ENCODE measurements at regions not wholly inside any gene's neighbourhood (a gene's known extent, or its start where the extent isn't known, plus 50 kb on each side); places are given as distances from the start of the nearest gene placed in this dataset.

DNA sequence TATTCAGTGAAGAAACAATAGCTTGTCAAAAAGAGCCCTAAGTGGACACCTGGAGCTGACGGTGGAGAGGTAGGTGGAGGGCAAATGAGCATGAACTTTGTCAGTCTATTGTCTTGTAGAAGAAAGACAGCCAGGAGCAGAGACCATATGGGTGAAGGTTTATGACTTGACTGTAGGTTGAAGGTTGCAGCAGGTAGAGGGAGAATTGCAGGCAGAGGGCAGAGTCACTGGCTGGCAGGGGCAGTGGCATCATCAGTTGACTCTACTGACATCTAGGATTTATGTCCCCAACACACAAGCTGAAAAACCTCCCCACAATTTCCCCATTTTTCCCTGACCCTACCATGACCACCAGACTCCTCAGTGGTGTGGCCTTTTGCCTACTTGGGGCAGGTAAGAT, 243.6 kb upstream of the PRSS58 start:
- TF ChIP-seq, protein P1, sequence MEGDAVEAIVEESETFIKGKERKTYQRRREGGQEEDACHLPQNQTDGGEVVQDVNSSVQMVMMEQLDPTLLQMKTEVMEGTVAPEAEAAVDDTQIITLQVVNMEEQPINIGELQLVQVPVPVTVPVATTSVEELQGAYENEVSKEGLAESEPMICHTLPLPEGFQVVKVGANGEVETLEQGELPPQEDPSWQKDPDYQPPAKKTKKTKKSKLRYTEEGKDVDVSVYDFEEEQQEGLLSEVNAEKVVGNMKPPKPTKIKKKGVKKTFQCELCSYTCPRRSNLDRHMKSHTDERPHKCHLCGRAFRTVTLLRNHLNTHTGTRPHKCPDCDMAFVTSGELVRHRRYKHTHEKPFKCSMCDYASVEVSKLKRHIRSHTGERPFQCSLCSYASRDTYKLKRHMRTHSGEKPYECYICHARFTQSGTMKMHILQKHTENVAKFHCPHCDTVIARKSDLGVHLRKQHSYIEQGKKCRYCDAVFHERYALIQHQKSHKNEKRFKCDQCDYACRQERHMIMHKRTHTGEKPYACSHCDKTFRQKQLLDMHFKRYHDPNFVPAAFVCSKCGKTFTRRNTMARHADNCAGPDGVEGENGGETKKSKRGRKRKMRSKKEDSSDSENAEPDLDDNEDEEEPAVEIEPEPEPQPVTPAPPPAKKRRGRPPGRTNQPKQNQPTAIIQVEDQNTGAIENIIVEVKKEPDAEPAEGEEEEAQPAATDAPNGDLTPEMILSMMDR (IDR thresholded peaks at IDR 0.05) = no peak
- TF ChIP-seq ZFX (IDR thresholded peaks at IDR 0.05; ENCODE audit: borderline replicate concordance) = no peak

Data from 22Rv1 (cell line).